EH (cell line): ENCODE measurements at regions not wholly inside any gene's neighbourhood (a gene's known extent, or its start where the extent isn't known, plus 50 kb on each side); places are given as distances from the start of the nearest gene placed in this dataset.
"Not testable (repeated sequence)": the region's sequence is repeated elsewhere in the genome, so short reads cannot be mapped to it uniquely, and the experiment has no call there.

Source experiments
- DNase-seq: peaks from one replicate; pipeline ENCODE4 v3.0.0-alpha.2; 2015; ENCODE audit warnings: low read depth

- DNase-seq = not testable (repeated sequence)
Measured at GRCh38 chr9:97248252-97248651, 59.2 kb upstream of the CCDC180 start.

- peak; percentile 13 for DNase-seq
Measured at GRCh38 chr9:97243606-97244005, 63.9 kb upstream of the CCDC180 start.

DNA sequence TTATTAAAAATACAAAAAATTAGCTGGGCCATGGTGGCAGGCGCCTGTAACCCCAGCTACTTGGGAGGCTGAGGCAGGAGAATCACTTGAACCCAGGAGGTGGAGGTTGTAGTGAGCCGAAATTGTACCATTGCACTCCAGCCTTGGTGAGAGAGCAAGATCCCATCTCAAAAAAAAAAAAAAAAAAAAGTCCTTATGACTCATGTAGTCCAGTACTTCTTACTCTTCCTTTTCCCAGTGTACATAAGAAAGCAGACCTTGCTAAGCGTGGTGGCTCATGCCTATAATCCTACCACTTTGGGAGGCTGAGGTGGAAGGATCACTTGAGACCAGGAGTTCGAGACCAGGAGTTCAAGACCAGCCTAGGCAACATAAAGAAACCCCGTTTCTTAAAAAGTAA lies 66.0 kb upstream of the CCDC180 start:
- peak; percentile 1 for DNase-seq

GRCh38 chr9:97237951-97238889 lies 69.2 kb upstream of the CCDC180 start:
- DNase-seq = peak; percentile 73

DNA sequence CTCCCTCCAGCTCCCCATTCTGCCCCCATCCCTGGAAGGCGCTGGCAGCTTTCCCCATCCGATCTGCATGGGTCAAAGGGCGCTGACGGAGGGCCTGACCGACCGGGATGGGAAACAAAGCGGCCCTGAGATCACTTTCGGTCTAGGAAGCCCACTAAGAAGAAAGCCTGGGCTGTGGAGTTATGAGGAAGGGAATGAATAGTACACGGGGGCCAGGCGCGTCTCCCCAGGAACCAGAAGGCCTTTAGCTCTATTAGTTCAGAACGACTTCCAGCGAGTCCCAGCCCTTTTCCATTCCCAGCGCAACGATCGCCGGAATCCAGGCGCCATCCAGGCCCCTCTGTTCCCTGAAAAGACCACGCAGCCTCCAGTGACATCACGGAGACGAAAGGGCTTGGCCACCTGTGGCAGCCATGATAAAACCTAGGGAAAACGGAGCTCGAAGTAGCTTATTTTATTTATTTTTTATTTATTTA lies 70.1 kb upstream of the CCDC180 start:
- DNase-seq = no peak

DNA sequence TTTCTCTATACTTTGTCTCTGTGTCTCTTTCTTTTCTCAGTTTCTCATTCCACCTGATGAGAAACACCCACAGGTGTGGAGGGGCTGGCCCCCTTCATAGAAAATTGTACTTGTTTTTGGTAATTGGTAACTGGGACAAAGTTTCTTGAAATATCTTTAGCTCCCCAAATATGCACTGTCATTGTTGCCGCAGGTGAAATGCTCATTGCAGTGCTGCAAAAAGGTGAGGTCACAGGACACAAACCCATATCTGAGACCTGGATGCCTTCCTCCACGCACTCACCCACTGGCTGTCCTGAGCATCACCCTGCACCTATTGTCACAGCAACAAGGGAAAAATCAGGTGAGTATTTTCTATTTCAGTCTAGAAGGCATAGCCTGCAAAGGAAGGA lies 74.5 kb upstream of the CCDC180 start:
- DNase-seq = not testable (repeated sequence)

DNA sequence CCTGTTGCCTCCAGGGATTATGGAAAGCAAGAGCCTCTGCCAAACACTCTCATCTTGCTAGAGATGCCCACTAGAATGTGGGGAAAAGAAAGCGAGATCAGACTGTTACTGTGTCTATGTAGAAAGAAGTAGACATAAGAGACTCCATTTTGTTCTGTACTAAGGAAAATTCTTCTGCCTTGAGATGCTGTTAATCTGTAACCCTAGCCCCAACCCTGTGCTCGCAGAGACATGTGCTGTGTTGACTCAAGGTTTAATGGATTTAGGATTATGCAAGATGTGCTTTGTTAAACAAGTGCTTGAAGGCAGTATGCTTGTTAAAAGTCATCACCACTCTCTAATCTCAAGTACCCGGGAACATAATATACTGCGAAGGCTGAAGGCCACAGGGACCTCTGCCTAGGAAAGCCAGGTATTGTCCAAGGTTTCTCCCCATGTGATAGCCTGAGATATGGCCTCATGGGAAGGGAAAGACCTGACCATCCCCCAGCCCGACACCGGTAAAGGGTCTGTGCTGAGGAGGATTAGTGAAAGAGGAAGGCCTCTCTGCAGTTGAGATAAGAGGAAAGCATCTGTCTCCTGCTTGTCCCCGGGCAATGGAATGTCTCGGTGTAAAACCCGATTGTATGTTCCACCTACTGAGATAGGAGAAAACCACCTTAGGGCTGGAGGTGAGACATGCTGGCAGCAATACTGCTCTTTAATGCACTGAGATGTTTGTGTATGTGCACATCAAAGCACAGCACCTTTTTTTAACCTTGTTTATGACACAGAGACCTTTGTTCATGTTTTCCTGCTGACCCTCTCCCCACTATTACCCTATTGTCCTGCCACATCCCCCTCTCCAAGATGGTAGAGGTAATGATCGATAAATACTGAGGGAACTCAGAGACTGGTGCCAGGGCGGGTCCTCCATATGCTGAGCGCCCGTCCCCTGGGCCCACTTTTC lies 75.1 kb upstream of the CCDC180 start:
- DNase-seq = not testable (repeated sequence)

GRCh38 chr9:97222393-97222792 lies 85.1 kb upstream of the CCDC180 start:
- not testable (repeated sequence) for DNase-seq

DNA sequence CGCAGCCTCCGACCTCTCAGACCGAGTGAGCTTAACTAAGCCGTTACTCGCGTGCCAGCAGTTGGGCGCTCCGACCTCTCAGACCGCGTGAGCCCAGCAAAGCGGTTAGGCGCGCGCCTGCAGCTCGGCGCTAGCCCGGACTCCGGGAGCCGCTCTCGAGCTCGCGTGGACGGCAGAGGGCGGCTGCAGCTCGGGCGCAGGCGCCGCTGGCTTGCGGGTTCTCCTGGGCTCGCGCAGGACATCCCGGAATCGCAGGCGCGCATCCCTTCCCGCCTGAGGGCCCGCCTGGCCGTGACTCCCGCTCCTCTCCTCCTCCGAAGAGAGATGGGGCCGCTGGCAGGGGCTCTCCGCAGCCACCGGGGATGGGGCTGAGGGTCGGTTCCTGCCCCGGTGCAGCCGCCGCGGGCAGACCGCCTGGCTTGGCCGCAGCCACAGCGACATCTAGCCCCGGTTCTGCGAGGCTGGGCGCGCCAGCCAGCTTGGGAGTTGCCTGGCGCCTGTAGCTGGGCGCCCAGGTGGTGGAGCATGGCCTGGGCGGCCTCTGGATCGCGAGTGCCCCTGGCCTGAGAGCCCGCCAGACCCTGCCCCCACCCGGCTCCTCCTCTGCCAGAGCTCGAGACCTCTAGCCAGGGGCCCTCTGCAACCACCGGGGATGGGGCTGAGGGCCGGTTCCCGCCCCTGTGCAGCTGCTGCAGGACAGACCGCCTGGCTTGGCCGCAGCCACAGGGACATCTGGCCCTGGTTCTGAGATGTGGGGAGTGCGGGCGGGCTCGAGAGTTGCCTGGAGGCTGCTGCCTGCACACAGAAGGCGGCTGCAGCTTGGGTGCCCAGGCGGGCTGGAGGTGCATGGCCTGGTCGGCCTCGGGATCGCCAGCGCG lies 85.7 kb upstream of the CCDC180 start:
- peak; percentile 61 for DNase-seq

DNA sequence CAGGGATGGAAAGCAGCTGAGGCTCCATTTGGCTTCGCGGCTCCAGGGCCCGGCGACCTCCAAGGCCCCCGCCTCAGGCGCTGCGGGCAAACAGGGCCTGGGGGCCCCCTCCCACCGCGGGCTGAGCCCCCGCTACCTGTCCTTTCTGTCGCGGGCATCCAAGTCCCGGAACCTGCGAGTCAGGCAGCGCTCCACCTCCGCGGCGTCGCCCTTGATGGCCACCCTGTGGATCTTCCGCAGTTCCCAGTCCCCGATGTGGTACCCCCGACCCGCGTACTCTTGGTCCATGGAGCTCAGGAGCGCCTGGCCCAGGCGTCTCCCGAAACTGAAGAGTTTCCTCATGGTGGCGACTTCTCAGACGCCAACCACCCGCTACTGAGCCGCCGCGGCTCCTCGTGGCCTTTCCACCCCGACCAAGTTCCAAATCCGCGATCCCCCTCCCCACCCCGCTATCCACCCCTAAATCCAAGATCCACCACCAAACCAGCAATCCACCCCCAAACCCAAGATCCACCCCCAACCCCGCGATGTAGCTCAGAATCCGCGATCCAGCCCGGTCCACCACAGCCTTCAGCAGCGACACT lies 86.5 kb upstream of the CCDC180 start:
- no peak for DNase-seq

DNA sequence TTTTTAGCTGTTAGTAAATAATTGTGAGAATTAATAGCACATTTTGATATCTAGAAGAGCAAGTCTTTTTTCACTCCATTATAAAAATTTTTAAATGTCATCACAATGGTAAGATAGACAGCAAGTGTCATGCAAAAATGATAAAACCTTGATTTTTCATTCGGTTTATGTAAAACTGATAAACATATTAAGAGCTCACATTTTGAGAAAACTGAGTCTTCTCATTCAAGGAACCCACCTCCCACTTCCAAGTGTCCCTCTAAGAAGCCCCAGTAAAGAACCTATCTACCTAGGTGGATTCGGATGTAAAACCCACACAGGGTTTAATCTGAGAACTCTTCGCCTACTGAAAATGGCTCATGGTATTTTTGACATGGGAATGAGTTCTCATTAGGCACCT lies 87.1 kb upstream of the CCDC180 start:
- not testable (repeated sequence) for DNase-seq

DNA sequence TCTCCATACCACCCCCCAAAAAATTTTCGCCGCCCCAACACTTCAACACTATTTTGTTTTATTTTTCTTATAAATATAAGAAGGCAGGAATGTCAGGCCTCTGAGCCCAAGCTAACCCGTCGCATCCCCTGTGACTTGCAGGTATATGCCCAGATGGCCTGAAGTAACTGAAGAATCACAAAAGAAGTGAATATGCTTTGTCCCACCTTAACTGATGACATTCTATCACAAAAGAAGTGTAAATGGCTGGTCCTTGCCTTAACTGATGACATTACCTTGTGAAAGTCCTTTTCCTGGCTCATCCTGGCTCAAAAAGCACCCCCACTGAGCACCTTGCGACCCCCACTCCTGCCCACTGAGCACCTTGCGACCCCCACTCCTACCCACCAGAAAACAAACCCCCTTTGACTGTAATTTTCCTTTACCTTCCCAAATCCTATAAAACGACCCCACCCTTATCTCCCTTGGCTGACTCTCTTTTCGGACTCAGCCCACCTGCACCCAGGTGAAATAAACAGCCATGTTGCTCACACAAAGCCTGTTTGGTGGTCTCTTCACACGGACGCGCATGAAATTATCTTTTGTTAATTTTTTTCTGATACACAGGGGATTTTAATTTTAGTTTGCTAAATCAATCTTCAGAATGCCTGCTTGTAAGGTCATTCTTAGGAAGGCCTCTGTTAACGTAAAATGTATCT lies 87.9 kb upstream of the CCDC180 start:
- not testable (repeated sequence) for DNase-seq

DNA sequence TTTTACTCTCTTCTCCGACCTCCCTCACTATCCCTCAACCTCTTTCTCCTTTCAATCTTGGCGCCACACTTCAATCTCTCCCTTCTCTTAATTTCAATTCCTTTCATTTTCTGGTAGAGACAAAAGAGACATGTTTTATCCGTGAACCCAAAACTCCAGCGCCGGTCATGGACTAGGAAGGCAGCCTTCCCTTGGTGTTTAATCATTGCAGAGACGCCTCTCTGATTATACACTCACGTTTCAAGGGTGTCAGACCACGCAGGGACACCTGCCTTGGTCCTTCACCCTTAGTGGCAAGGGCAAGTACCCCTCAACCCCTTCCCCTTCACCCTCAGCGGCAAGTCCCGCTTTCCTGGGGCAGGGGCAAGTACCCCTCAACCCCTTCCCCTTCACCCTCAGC lies 92.3 kb upstream of the CCDC180 start:
- DNase-seq = not testable (repeated sequence)

DNA sequence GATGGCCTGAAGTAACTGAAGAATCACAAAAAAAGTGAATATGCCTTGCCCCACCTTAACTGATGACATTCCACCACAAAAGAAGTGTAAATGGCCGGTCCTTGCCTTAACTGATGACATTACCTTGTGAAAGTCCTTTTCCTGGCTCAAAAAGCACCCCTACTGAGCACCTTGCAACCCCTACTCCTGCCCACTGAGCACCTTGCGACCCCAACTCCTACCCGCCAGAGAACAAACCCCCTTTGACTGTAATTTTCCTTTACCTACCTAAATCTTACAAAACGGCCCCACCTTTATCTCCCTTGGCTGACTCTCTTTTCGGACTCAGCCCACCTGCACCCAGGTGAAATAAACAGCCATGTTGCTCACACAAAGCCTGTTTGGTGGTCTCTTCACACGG lies 92.9 kb upstream of the CCDC180 start:
- not testable (repeated sequence) for DNase-seq

GRCh38 chr9:97199683-97200082 lies 107.8 kb upstream of the CCDC180 start:
- not testable (repeated sequence) for DNase-seq

DNA sequence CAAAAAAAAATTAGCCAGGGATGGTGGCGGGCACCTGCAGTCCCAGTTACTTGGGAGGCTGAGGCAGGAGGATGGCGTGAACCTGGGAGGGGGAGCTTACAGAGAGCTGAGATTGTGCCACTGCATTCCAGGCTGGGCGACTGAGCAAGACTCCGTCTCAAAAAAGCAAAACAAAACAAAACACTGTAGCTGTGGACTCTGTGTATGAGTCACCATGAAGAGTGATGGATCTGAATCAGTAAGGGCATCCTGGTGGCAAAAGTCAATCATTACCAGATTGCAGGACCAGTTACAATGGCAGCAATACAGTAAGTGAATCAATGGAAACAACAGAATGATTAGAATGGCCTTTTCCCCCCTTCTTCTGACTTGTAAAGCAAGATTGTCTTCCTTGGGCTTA lies 113.7 kb upstream of the CCDC180 start:
- DNase-seq = not testable (repeated sequence)

GRCh38 chr9:97188545-97188944 lies 118.9 kb upstream of the CCDC180 start:
- no peak for DNase-seq

DNA sequence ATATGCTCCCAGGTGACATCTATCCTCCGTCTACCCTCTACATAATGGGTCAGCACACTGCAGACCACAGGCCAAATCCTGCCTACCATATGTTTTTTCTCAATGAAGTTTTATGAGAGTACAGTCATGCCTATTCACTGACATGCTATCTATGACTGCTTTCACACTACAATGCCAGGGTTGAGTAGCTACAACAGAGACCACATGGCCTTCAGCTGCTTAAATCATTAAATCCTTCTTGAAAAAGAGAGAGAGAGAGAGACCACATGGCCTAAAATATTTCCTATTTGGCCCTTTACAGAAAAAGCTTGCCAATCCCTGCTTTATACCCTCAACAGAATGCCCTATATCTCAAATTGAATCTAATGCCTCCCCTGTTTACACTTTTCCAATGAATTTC lies 119.8 kb upstream of the CCDC180 start:
- not testable (repeated sequence) for DNase-seq

- DNase-seq = no peak
Measured at GRCh38 chr9:97186493-97186892, 121.0 kb upstream of the CCDC180 start.

DNA sequence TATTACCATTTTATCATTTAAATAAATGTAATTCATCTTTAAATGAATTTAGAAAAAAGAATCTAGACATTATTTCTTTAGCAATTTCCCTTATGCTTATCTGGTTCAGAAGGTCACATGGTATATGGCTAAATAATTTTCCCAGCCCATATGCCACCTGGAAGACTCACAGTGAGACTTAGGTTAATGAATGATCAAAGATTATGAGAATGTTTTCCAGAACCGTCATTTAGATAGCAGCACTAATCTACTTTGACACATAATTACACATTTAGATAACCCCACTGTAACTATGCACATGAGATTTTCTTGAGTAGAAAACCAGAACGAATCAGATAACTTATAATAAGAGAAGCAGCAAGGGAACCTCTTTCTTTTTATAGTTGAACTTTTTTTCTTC lies 124.9 kb upstream of the CCDC180 start:
- not testable (repeated sequence) for DNase-seq
